Ovary (tissue), 3 donors: ENCODE measurements at regions not wholly inside any gene's neighbourhood (a gene's known extent, or its start where the extent isn't known, plus 50 kb on each side); places are given as distances from the start of the nearest gene placed in this dataset.

ENCODE experiments used
- EP300 ChIP-seq: sonication (generic); formaldehyde crosslinking; IDR thresholded peaks from one replicate; pipeline ENCODE4 v1.6.1; 2017; ENCODE audit warnings: antibody characterized with exemption
- POLR2A ChIP-seq: fragments of 450-650 bp; IDR thresholded peaks from one replicate; pipeline ENCODE4 v1.6.1; 2017; ENCODE audit warnings: antibody characterized with exemption, mild to moderate bottlenecking, moderate library complexity
- TF ChIP-seq, protein P1 (sequence below), 3 donors: fragments of 450-650 bp in 2 of 3; fragments of 200-600 bp in 1 of 3; IDR thresholded peaks; one replicate each; pipeline versions ENCODE4 v1.5.1 to v1.8.0; 2016 to 2022; ENCODE audit warnings: antibody characterized with exemption in 3 of 3, mild to moderate bottlenecking in 1 of 3
- donor health status: DM: no; HTN: no; CAD: no.

- TF ChIP-seq, protein P1, sequence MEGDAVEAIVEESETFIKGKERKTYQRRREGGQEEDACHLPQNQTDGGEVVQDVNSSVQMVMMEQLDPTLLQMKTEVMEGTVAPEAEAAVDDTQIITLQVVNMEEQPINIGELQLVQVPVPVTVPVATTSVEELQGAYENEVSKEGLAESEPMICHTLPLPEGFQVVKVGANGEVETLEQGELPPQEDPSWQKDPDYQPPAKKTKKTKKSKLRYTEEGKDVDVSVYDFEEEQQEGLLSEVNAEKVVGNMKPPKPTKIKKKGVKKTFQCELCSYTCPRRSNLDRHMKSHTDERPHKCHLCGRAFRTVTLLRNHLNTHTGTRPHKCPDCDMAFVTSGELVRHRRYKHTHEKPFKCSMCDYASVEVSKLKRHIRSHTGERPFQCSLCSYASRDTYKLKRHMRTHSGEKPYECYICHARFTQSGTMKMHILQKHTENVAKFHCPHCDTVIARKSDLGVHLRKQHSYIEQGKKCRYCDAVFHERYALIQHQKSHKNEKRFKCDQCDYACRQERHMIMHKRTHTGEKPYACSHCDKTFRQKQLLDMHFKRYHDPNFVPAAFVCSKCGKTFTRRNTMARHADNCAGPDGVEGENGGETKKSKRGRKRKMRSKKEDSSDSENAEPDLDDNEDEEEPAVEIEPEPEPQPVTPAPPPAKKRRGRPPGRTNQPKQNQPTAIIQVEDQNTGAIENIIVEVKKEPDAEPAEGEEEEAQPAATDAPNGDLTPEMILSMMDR (IDR thresholded peaks at IDR 0.05) = no peak
- no peak for TF ChIP-seq EP300
- no peak for TF ChIP-seq POLR2A
Measured at GRCh38 chr4:153093802-153094201, 110.4 kb upstream of the TRIM2 start.
